Ishikawa (cell line): ENCODE measurements at regions not wholly inside any gene's neighbourhood (a gene's known extent, or its start where the extent isn't known, plus 50 kb on each side); places are given as distances from the start of the nearest gene placed in this dataset.

ENCODE experiments used
- EP300 ChIP-seq: IDR thresholded peaks from 2 replicates; pipeline ENCODE4 v1.6.1; 2012; ENCODE audit warnings: borderline replicate concordance
- FOXM1 ChIP-seq: IDR thresholded peaks from 2 replicates; pipeline ENCODE4 v1.6.1; 2012; ENCODE audit warnings: low read depth, borderline replicate concordance
- NFIC ChIP-seq: IDR thresholded peaks from 2 replicates; pipeline ENCODE4 v1.6.1; 2012
- RAD21 ChIP-seq: IDR thresholded peaks from 2 replicates; pipeline ENCODE4 v1.6.1; 2012; ENCODE audit warnings: low read depth
- YY1 ChIP-seq: IDR thresholded peaks from 2 replicates; pipeline ENCODE4 v1.6.1; 2012; ENCODE audit warnings: low read depth
- ZBTB7A ChIP-seq: IDR thresholded peaks from 2 replicates; pipeline ENCODE4 v1.6.1; 2012; ENCODE audit warnings: low read depth
- TF ChIP-seq, protein P1 (sequence below): IDR thresholded peaks from 2 replicates; pipeline ENCODE4 v1.6.1; 2012; ENCODE audit warnings: low read depth, mild to moderate bottlenecking
- TF ChIP-seq, protein P2 (sequence below): IDR thresholded peaks from 2 replicates; pipeline ENCODE4 v1.6.1; 2012

DNA sequence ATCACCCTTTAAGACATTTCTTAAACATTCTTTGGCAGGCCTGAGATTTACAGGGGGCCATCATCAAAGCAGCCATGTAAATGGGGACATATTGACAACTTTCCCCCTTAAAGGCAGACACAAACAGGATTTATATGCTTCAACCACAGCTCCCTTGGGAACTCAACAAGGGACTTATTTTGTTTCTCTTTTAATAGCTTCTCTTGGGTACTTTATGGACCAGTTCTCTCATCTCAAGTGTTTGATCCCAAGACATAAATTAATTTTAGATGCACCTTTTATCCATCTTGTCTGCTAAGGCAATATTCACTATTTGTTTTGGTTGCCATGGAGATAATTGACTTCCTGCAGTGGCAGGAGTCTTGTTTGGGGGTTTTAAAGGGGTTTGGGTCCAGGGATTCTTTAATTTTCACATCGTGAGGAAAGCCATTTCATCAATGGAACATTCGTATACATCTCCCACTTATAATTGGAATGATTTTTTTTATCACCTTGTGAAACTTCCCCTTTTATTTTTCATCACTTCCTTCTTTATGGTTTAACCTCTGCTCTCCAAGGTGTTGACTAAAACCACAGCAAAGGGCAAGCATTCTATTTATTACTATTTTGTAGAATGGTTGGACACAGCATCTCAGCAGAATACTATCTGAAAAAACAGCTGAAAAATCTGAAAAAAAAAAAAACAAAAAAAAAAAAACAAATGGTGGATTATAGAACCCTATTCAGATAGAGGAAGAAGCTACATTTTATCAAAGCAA is 726.0 kb downstream of the DIAPH3 start:
- TF ChIP-seq YY1 = no peak
- TF ChIP-seq, protein P1, sequence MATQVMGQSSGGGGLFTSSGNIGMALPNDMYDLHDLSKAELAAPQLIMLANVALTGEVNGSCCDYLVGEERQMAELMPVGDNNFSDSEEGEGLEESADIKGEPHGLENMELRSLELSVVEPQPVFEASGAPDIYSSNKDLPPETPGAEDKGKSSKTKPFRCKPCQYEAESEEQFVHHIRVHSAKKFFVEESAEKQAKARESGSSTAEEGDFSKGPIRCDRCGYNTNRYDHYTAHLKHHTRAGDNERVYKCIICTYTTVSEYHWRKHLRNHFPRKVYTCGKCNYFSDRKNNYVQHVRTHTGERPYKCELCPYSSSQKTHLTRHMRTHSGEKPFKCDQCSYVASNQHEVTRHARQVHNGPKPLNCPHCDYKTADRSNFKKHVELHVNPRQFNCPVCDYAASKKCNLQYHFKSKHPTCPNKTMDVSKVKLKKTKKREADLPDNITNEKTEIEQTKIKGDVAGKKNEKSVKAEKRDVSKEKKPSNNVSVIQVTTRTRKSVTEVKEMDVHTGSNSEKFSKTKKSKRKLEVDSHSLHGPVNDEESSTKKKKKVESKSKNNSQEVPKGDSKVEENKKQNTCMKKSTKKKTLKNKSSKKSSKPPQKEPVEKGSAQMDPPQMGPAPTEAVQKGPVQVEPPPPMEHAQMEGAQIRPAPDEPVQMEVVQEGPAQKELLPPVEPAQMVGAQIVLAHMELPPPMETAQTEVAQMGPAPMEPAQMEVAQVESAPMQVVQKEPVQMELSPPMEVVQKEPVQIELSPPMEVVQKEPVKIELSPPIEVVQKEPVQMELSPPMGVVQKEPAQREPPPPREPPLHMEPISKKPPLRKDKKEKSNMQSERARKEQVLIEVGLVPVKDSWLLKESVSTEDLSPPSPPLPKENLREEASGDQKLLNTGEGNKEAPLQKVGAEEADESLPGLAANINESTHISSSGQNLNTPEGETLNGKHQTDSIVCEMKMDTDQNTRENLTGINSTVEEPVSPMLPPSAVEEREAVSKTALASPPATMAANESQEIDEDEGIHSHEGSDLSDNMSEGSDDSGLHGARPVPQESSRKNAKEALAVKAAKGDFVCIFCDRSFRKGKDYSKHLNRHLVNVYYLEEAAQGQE = peak; percentile 84
- TF ChIP-seq, protein P2, sequence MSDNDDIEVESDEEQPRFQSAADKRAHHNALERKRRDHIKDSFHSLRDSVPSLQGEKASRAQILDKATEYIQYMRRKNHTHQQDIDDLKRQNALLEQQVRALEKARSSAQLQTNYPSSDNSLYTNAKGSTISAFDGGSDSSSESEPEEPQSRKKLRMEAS = no peak
- TF ChIP-seq ZBTB7A = no peak
- TF ChIP-seq NFIC = no peak
- no peak for TF ChIP-seq RAD21
- no peak for TF ChIP-seq FOXM1
- no peak for TF ChIP-seq EP300
